Right lobe of liver (tissue), 4 donors: ENCODE measurements at regions not wholly inside any gene's neighbourhood (a gene's known extent, or its start where the extent isn't known, plus 50 kb on each side); places are given as distances from the start of the nearest gene placed in this dataset.

ENCODE experiments used
- POLR2A ChIP-seq: fragments of 450-650 bp; IDR thresholded peaks from one replicate; pipeline ENCODE4 v1.6.1; 2017; ENCODE audit warnings: antibody characterized with exemption, mild to moderate bottlenecking
- TF ChIP-seq, protein P1 (sequence below), 4 donors: fragments of 200-600 bp in 3 of 4; fragments of 450-650 bp in 1 of 4; IDR thresholded peaks; one replicate each; pipeline versions ENCODE4 v1.5.1 to v1.8.0; 2016 to 2022; ENCODE audit warnings: antibody characterized with exemption in 4 of 4, mild to moderate bottlenecking in 2 of 4
- donor health status: DM: no; HTN: no; CAD: no.
- donor health status: DM: no; HTN: no; CAD: no.
- donor health status: DM: no; HTN: yes; CAD: no.

DNA sequence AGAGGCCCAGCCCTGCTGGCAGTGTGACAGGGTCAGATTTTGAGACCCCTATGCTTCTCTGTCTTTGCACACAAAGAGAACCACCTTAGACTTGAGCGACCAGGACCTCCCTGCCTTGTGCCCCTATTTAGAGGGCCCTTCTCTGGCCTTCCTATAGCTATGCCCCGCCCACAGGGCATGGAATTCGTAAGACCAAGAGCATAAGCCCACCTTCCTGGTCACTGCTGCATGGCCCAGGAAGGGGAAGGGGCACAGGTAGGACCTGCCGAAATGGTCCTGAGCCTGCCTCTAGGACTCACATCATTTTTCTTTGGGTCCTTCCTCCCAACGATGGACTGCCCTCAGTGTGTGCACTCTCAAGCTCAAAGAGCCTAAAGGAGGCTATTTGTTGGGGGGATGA, 65.1 kb upstream of the SRSF6 start:
- TF ChIP-seq POLR2A, result no peak
- TF ChIP-seq, protein P1, sequence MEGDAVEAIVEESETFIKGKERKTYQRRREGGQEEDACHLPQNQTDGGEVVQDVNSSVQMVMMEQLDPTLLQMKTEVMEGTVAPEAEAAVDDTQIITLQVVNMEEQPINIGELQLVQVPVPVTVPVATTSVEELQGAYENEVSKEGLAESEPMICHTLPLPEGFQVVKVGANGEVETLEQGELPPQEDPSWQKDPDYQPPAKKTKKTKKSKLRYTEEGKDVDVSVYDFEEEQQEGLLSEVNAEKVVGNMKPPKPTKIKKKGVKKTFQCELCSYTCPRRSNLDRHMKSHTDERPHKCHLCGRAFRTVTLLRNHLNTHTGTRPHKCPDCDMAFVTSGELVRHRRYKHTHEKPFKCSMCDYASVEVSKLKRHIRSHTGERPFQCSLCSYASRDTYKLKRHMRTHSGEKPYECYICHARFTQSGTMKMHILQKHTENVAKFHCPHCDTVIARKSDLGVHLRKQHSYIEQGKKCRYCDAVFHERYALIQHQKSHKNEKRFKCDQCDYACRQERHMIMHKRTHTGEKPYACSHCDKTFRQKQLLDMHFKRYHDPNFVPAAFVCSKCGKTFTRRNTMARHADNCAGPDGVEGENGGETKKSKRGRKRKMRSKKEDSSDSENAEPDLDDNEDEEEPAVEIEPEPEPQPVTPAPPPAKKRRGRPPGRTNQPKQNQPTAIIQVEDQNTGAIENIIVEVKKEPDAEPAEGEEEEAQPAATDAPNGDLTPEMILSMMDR (IDR thresholded peaks at IDR 0.05), result no peak
